Calu3 (cell line): ENCODE measurements at regions not wholly inside any gene's neighbourhood (a gene's known extent, or its start where the extent isn't known, plus 50 kb on each side); places are given as distances from the start of the nearest gene placed in this dataset.

Experiments used
- BruUV-seq: library from RNA; stranded (reverse); fragments of 400-500 nt; replicated peaks from 2 replicates; lab custom pipeline; 2021; lab: Mats Ljungman, UMichigan
- CTCF ChIA-PET: fragments of 300-600 bp; sonication (Branson Sonifier 250); formaldehyde crosslinking; loops from one replicate; lab custom pipeline; 2022; ENCODE audit warnings: antibody characterized with exemption; lab: Charles Lee
- DNase-seq: peaks from one replicate; pipeline ENCODE4 v3.0.0; 2022
- H3K27ac Mint-ChIP-seq: one replicate; pipeline ENCODE4 v1.8.0; 2022; ENCODE audit warnings: mixed read lengths; ENCODE audit not compliant: unreplicated experiment
- H3K27me3 Mint-ChIP-seq: one replicate; pipeline ENCODE4 v1.8.0; 2022; ENCODE audit warnings: mixed read lengths; ENCODE audit not compliant: unreplicated experiment
- H3K36me3 Mint-ChIP-seq: one replicate; pipeline ENCODE4 v1.8.0; 2022; ENCODE audit warnings: mild to moderate bottlenecking, moderate library complexity, mixed read lengths; ENCODE audit not compliant: insufficient read depth, unreplicated experiment
- H3K4me1 Mint-ChIP-seq: one replicate; pipeline ENCODE4 v1.8.0; 2022; ENCODE audit warnings: mild to moderate bottlenecking, low read depth, mixed read lengths; ENCODE audit not compliant: unreplicated experiment
- H3K4me3 Mint-ChIP-seq: one replicate; pipeline ENCODE4 v1.8.0; 2022; ENCODE audit warnings: mild to moderate bottlenecking, low read depth, moderate library complexity, mixed read lengths; ENCODE audit not compliant: unreplicated experiment
- H3K9me3 Mint-ChIP-seq: one replicate; pipeline ENCODE4 v1.8.0; 2022; ENCODE audit warnings: low read depth, mixed read lengths; ENCODE audit not compliant: unreplicated experiment
- intact Hi-C: fragments of 100-400 bp; cut with micrococcal nuclease; formaldehyde crosslinking; loops from one replicate; pipeline ENCODE4 v1.10.0; 2022; ENCODE audit not compliant: unreplicated experiment
- TF ChIP-seq, protein P1 (sequence below): fragments of 200-600 bp; IDR thresholded peaks from one replicate; pipeline ENCODE4 v1.8.0; 2022; ENCODE audit warnings: antibody characterized with exemption; ENCODE audit not compliant: unreplicated experiment

DNA sequence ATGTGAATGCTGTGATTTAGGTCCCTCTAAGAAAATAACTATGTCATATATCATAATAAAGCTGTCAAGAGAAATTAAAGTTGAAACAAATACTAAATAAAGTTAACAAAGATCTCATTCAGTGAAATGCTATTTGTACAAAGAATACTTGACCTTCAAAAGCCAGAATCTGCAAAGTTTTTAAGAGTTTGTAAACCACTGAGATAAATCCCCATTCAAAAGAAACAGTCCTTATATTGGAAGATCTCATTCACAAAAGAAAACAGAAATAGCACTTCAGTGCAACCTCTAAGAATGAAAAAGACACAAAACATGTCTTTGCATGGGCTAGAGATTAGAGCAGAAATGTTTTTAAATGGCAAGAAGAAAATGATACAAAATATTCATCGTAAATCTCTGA, 149.1 kb upstream of the USP38 start:
- intact Hi-C loops: no loop called here
- TF ChIP-seq, protein P1, sequence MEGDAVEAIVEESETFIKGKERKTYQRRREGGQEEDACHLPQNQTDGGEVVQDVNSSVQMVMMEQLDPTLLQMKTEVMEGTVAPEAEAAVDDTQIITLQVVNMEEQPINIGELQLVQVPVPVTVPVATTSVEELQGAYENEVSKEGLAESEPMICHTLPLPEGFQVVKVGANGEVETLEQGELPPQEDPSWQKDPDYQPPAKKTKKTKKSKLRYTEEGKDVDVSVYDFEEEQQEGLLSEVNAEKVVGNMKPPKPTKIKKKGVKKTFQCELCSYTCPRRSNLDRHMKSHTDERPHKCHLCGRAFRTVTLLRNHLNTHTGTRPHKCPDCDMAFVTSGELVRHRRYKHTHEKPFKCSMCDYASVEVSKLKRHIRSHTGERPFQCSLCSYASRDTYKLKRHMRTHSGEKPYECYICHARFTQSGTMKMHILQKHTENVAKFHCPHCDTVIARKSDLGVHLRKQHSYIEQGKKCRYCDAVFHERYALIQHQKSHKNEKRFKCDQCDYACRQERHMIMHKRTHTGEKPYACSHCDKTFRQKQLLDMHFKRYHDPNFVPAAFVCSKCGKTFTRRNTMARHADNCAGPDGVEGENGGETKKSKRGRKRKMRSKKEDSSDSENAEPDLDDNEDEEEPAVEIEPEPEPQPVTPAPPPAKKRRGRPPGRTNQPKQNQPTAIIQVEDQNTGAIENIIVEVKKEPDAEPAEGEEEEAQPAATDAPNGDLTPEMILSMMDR: no peak
- H3K36me3 Mint-ChIP-seq: no peaks in the 10 kb centered on the region
- no peak overlapping the region for H3K4me3 Mint-ChIP-seq
- CTCF ChIA-PET: no interaction called here
- H3K27ac Mint-ChIP-seq: no peak overlapping the region
- H3K9me3 Mint-ChIP-seq: no peaks in the 10 kb centered on the region
- BruUV-seq: no TSS peak
- H3K4me1 Mint-ChIP-seq: no peaks in the 10 kb centered on the region
- no peak for DNase-seq
- no peaks in the 10 kb centered on the region for H3K27me3 Mint-ChIP-seq

DNA sequence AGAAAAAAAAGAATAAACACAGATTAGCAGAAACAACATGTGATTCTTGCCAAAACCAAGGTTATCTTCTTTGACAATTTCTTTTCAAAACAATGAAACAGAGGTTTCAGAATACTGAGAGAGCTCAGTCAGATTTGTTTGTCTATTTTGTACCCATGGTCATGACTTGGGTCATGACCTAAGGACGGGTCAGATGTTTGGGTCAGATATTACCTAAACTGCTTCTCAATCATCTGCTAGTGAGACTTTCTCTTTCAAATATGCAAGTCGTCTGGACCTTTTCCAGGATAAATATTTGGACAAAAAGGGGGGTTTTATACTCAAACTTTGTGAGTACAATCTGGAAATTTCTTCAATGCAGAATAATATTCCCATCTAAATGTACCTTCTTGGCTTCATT, 148.3 kb upstream of the USP38 start:
- Mint-ChIP-seq H3K27ac (no peak overlapping the region), H3K9me3 (no peaks in the 10 kb centered on the region), H3K36me3 (no peaks in the 10 kb centered on the region), H3K4me1 (no peaks in the 10 kb centered on the region), H3K27me3 (no peaks in the 10 kb centered on the region), H3K4me3 (no peak overlapping the region)
- CTCF ChIA-PET: no interaction called here
- TF ChIP-seq, protein P1: no peak
- intact Hi-C loops: no loop called here
- BruUV-seq: no TSS peak
- no peak for DNase-seq

DNA sequence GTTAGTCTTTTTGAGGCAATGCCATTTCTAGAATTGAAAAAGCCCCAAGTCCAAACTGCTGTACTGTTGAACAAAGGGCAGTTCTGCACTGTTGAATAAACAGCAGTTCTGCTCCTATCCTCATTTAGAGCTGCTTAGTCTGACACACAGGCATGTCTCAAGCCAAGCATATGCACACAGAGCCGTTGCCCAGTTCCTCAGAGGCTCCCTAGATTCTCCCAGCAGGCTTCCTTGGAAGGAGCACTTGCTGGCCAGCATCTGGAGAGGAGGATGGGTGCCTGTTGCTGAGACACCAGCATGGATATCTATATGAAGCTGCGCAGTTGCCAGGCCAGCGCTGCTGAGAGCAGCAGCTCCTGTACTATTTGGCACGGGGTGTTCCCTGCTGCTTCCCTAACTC, 138.3 kb upstream of the USP38 start:
- no peak for DNase-seq
- TF ChIP-seq, protein P1: no peak
- CTCF ChIA-PET: no interaction called here
- peaks cover 8% of the 10 kb centered on the region for H3K4me1 Mint-ChIP-seq
- no TSS peak for BruUV-seq
- no peak overlapping the region for H3K4me3 Mint-ChIP-seq
- intact Hi-C loops: no loop called here
- H3K27me3 Mint-ChIP-seq: no peaks in the 10 kb centered on the region
- H3K27ac Mint-ChIP-seq: no peak overlapping the region
- no peaks in the 10 kb centered on the region for H3K9me3 Mint-ChIP-seq
- H3K36me3 Mint-ChIP-seq: no peaks in the 10 kb centered on the region

- Mint-ChIP-seq H3K4me3 (no peak overlapping the region), H3K27ac (no peak overlapping the region), H3K4me1 (peaks cover 13% of the 10 kb centered on the region), H3K27me3 (no peaks in the 10 kb centered on the region), H3K9me3 (no peaks in the 10 kb centered on the region), H3K36me3 (no peaks in the 10 kb centered on the region)
- TF ChIP-seq, protein P1: no peak
- intact Hi-C loops: no loop called here
- no peak for DNase-seq
- CTCF ChIA-PET: no interaction called here
- BruUV-seq: no TSS peak
Measured at GRCh38 chr4:143046906-143047305, 137.8 kb upstream of the USP38 start.
